GM23248 (cell line): ENCODE measurements at regions not wholly inside any gene's neighbourhood (a gene's known extent, or its start where the extent isn't known, plus 50 kb on each side); places are given as distances from the start of the nearest gene placed in this dataset.

Source experiments
- EZH2 ChIP-seq: fragments of 200-600 bp; sonication (generic); IDR thresholded peaks from 2 replicates; pipeline ENCODE4 v1.6.1; 2018; ENCODE audit warnings: antibody characterized with exemption, mild to moderate bottlenecking; ENCODE audit not compliant: insufficient read depth, poor library complexity, severe bottlenecking
- EZH2phosphoT487 ChIP-seq: fragments of 200-600 bp; sonication (generic); IDR thresholded peaks from 2 replicates; pipeline ENCODE4 v1.6.1; 2018; ENCODE audit warnings: antibody characterized with exemption, moderate library complexity, mild to moderate bottlenecking, low read depth; ENCODE audit not compliant: insufficient read depth

DNA sequence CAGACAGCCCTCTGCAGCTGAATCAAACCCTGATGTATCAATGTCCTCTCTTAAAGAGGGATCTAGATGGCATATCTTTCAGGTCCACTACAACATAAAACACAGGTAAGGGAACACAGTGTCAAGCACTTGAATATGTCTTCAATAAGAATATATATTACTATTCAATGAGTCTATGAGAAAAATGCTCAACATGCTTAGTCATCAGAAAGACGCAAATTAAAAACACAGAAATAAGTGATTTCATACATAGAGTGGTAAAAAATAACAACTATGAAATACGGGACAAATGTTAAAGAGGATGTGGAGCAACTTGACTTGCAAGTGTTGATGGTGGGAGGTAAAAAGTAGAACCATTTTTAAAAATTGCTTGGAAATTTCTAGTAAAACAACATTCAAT, 544.6 kb upstream of the HS3ST1 start:
- TF ChIP-seq EZH2 (no peak), EZH2phosphoT487 (no peak)
